GM18861 (cell line): ENCODE measurements at regions not wholly inside any gene's neighbourhood (a gene's known extent, or its start where the extent isn't known, plus 50 kb on each side); places are given as distances from the start of the nearest gene placed in this dataset.

Source experiments
- ATAC-seq: cut with Tn5 transposase; IDR thresholded peaks from one replicate; pipeline ENCODE4 v1.9.1; 2021; ENCODE audit not compliant: unreplicated experiment

- ATAC-seq, result no peak
Observed at GRCh38 chr5:120388016-120388781, 75.9 kb upstream of the PRR16 start.

DNA sequence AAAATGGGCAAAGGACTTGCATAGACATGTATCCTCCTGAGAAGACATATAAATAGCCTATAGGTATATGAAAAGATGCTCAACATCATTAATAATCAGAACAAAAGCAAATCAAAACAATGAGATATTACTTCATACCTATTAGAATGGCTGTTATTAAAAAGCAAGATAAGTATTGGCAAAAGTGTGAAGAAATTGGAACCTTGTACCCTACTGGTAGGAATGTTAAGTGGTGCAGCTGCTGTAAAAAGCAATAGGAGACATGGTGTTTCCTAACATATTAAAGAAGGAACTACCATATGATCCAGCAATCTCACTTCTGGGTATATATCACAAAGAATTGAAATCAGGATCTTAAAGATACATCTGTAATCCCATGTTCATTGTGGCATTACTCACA lies 69.8 kb upstream of the PRR16 start:
- ATAC-seq, result no peak

GRCh38 chr5:120396186-120396585 lies 67.9 kb upstream of the PRR16 start:
- no peak for ATAC-seq

GRCh38 chr5:120400356-120400755 lies 63.7 kb upstream of the PRR16 start:
- no peak for ATAC-seq

- no peak for ATAC-seq
Observed at GRCh38 chr5:120402606-120403005, 61.5 kb upstream of the PRR16 start.

DNA sequence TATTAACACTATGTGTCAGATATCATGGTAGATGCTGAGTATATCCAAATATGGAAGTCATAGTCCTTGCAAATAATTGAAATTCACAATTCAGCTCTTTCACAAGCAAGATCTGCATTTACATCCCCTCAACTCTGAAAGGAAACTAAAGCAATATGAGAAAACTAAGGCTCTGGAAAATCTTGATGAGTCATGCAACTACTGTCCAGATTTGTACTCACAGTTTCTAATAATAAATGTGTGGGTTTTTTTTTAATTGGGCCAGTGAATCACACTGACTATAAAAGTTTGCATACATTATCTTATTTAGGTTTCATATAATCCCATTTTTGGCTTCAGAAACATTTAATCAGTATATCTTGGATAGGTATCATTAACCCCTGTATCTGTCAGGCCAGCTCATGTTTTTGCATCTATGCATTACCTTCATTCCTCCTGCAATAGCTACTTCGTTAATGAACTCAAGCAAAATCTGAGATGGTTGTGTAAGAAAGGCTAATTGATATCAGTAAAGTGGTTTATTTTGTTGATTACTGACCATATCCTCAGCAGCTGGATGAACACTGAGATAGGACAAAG lies 58.7 kb upstream of the PRR16 start:
- no peak for ATAC-seq

- no peak for ATAC-seq
Observed at GRCh38 chr5:120405923-120406322, 58.2 kb upstream of the PRR16 start.

DNA sequence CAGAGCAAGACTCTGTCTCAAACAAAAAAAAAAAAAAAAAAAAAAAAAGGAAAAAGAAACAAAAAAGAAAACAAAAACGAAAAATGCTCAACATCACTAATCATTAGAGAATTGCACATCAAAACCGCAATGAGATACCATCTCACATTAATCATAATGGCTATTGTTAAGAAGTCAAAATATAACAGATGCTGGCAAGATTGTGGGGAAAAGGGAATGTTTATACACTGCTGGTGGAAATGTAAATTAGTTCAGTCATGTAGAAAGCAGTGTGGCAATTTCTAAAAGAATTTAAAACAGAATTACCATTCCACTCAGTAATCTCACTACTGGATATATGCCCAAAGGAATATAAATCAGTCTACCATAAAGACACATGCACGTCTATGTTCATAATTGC lies 50.4 kb upstream of the PRR16 start:
- ATAC-seq, result no peak
